GM12878 (cell line): ENCODE measurements at regions not wholly inside any gene's neighbourhood (a gene's known extent, or its start where the extent isn't known, plus 50 kb on each side); places are given as distances from the start of the nearest gene placed in this dataset.
A peak's percentile ranks its signal among the peaks of the same experiment; 100 is the strongest.

Experiments
- ASH2L ChIP-seq: fragments of 300-600, 200-600 bp; sonication (generic); IDR thresholded peaks from 2 replicates; pipeline ENCODE4 v1.6.1; 2017; ENCODE audit warnings: low read depth, mild to moderate bottlenecking, borderline replicate concordance
- CBX3 ChIP-seq: fragments of 200-600 bp; sonication (generic); IDR thresholded peaks from 2 replicates; pipeline ENCODE4 v1.6.1; 2016; ENCODE audit warnings: low read depth, borderline replicate concordance
- CEBPZ ChIP-seq: fragments of 150-350 bp; IDR thresholded peaks from 2 replicates; pipeline ENCODE4 v1.6.1; 2016; ENCODE audit warnings: low read depth, low read length
- CREM ChIP-seq: IDR thresholded peaks from 2 replicates; pipeline ENCODE4 v1.6.1; 2014; ENCODE audit warnings: antibody characterized with exemption, low read depth
- DPF2 ChIP-seq: fragments of 450-650 bp; IDR thresholded peaks from 2 replicates; pipeline ENCODE4 v1.6.1; 2017; ENCODE audit warnings: mild to moderate bottlenecking
- E4F1 ChIP-seq: fragments of 450-650 bp; IDR thresholded peaks from 2 replicates; pipeline ENCODE4 v1.6.1; 2018; ENCODE audit warnings: borderline replicate concordance, mild to moderate bottlenecking; ENCODE audit not compliant: partially characterized antibody
- EED ChIP-seq: sonication (generic); IDR thresholded peaks from 2 replicates; pipeline ENCODE4 v1.6.1; 2016; ENCODE audit warnings: antibody characterized with exemption, low read depth
- IRF5 ChIP-seq: fragments of 450-650 bp; IDR thresholded peaks from 2 replicates; pipeline ENCODE4 v1.6.1; 2017; ENCODE audit warnings: borderline replicate concordance
- LARP7 ChIP-seq: fragments of 450-650 bp; IDR thresholded peaks from 2 replicates; pipeline ENCODE4 v1.6.1; 2017; ENCODE audit warnings: mild to moderate bottlenecking
- MTA3 ChIP-seq: IDR thresholded peaks from 2 replicates; pipeline ENCODE4 v1.6.1; 2012; ENCODE audit warnings: low read length, inconsistent platforms, borderline replicate concordance
- MXI1 ChIP-seq: fragments of 150-350 bp; IDR thresholded peaks from 2 replicates; pipeline ENCODE4 v1.6.1; 2011; ENCODE audit warnings: low read depth, mild to moderate bottlenecking, inconsistent platforms, low read length, improper control_type of control experiment
- NR2F1 ChIP-seq: fragments of 450-650 bp; conservative IDR thresholded peaks from 2 replicates; pipeline ENCODE4 v1.6.1; 2017; ENCODE audit warnings: mild to moderate bottlenecking
- NRF1 ChIP-seq: conservative IDR thresholded peaks from 2 replicates; pipeline ENCODE4 v1.6.1; 2011; ENCODE audit warnings: mild to moderate bottlenecking, low read depth, low read length, improper control_type of control experiment
- PBX3 ChIP-seq: IDR thresholded peaks from 2 replicates; pipeline ENCODE4 v1.6.1; 2011; ENCODE audit warnings: mild to moderate bottlenecking, low read depth, low read length, moderate library complexity; ENCODE audit not compliant: insufficient replicate concordance
- STAT1 ChIP-seq: fragments of 450-650 bp; conservative IDR thresholded peaks from 2 replicates; pipeline ENCODE4 v1.6.1; 2014; ENCODE audit warnings: antibody characterized with exemption, mild to moderate bottlenecking
- TBL1XR1 ChIP-seq: IDR thresholded peaks from 2 replicates; pipeline ENCODE4 v1.6.1; 2012; ENCODE audit warnings: low read depth, low read length, improper control_type of control experiment
- YY1 ChIP-seq: IDR thresholded peaks from 2 replicates; pipeline ENCODE4 v1.6.1; 2011; ENCODE audit warnings: low read depth, mild to moderate bottlenecking, low read length
- ZBTB11 ChIP-seq: fragments of 450-650 bp; formaldehyde crosslinking; IDR thresholded peaks from 2 replicates; pipeline ENCODE4 v1.5.0; 2022; ENCODE audit warnings: mild to moderate bottlenecking, missing genetic modification characterization
- ZNF207 ChIP-seq: fragments of 450-650 bp; IDR thresholded peaks from 2 replicates; pipeline ENCODE4 v1.6.1; 2014; ENCODE audit warnings: antibody characterized with exemption, mild to moderate bottlenecking, borderline replicate concordance
- ZNF24 ChIP-seq: fragments of 450-650 bp; IDR thresholded peaks from 2 replicates; pipeline ENCODE4 v1.6.1; 2017; ENCODE audit warnings: antibody characterized with exemption, mild to moderate bottlenecking

- TF ChIP-seq CEBPZ (no peak), E4F1 (no peak), ZNF207 (no peak), CBX3 (no peak), MXI1 (no peak), MTA3 (no peak; the same call in 1 of the 2 replicates), PBX3 (no peak), STAT1 (no peak), DPF2 (no peak), NRF1 (no peak), ZBTB11 (CRISPR knock-in tag) (no peak), CREM (peak; percentile 40), EED (no peak), ZNF24 (no peak), ASH2L (no peak), TBL1XR1 (no peak), NR2F1 (no peak), IRF5 (no peak), LARP7 (0 out of 2 replicates have a peak, but pooled peaks have one; percentile 15), YY1 (peak; percentile 50; the same call in 1 of the 2 replicates)
These were observed 70.5 kb upstream of the XCR1 start (continued) for GRCh38 chr3:46097691-46098241.
